Dedifferentiated amniotic fluid mesenchymal stem cell (primary cell): ENCODE measurements at regions not wholly inside any gene's neighbourhood (a gene's known extent, or its start where the extent isn't known, plus 50 kb on each side); places are given as distances from the start of the nearest gene placed in this dataset.

Source experiments
- DNase-seq: peaks from one replicate; pipeline ENCODE4 v3.0.0-alpha.2; 2016; ENCODE audit errors: extremely low spot score

- DNase-seq, result no peak
Measured at GRCh38 chr22:48042621-48043395, 1280.4 kb downstream of the TBC1D22A start.

DNA sequence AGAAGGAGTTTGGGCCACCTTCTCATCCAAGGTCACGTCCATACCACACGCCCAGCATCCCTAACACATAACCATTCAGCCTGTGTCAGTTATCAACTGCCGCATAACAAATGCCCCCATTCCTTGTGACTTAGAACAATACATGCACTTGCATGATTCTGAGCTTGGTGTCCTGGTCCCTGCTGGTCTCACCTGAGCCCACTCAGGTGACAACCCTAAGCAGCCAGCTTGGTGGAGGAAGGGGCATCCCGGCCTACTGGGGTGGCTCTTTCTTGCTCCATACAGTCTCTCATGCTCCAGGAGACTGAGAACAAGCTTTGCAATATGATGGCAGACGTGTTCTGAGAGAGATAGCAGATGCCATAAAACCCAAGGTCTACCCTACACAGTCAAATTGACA is 1276.9 kb downstream of the TBC1D22A start:
- no peak for DNase-seq

- DNase-seq, result no peak
Measured at GRCh38 chr22:48037618-48038017, 1275.2 kb downstream of the TBC1D22A start.

DNA sequence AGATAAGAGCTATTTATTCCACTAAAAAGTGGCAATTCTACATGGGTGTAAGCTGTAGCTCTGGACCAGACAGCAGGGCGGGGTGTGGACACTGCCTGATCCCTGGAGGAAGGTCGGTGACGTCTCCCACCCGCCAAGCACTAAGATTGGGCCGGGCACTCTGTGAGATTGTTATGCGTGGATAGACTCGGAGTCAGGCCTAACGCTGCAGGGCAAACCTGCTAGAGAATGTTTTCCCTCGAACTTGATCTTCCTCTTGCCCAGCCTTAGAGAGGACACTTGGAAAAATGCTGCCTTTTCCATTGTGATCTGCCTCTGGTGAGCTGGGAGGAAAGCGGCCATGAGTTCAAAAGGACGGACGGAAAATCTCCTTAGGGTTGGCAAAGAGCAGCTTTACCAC is 1273.4 kb downstream of the TBC1D22A start:
- DNase-seq, result no peak

DNA sequence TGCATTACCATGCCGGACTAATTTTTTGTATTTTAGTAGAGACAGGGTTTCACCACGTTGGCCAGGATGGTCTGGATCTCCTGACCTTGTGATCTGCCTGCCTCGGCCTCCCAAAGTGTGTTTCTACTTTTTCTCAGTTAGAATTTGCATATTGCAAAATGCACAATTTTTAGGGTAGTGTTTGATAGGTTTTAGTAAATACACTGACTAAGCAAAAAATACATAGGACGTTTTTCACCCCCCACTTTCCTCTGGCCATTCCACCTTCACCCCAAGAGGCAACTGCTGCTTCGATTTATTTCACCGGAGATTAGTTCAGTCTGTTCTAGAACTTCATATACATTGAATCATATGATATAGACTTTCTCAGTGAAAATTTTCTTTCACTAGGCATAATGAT is 1269.1 kb downstream of the TBC1D22A start:
- no peak for DNase-seq

- no peak for DNase-seq
Measured at GRCh38 chr22:48025096-48025495, 1262.6 kb downstream of the TBC1D22A start.

GRCh38 chr22:48021991-48022401 is 1259.5 kb downstream of the TBC1D22A start:
- DNase-seq, result no peak

- DNase-seq, result no peak
Measured at GRCh38 chr22:48018346-48018745, 1255.9 kb downstream of the TBC1D22A start.

GRCh38 chr22:48015701-48016100 is 1253.3 kb downstream of the TBC1D22A start:
- DNase-seq, result no peak

GRCh38 chr22:48004936-48005335 is 1242.5 kb downstream of the TBC1D22A start:
- DNase-seq, result no peak

DNA sequence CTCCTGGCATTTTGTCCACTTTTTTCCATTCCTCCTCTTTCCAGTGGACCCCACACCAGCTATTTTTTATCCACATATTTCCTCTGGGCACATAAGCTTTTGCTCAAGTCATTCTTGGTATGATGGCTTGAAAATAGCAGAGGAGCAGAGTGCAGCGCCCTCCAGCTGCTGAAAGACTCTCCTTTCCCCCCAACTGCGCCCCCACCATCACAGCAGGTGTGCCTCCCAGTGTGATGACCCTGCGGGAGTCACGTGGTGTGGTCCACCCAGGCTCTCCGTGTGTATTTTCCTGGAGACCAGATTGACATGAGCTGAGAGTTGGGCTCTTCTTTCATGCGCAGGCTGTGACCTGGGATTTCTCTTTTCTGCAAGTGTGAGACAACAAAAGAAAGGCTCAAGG is 1241.6 kb downstream of the TBC1D22A start:
- DNase-seq, result no peak

GRCh38 chr22:48001101-48001500 is 1238.7 kb downstream of the TBC1D22A start:
- DNase-seq, result no peak

DNA sequence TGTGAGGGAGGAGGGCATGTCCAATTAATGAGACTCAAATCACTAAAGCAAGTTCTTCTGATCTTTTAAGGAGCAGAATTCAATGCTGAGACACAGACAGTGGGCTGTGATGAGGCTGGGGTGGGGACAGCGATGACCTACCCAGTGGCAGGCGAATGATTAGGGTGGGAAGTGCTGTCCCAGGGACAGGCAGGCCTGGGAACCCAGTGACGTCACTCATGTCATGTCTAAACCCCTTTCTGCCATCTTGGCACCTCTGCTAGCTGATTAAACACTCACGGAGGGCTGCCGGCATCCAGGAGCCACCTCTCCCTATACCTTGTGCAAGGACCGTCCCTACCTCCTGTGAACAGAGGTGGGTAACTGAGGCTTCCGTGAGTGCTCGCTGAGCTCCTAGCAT is 1235.2 kb downstream of the TBC1D22A start:
- no peak for DNase-seq

DNA sequence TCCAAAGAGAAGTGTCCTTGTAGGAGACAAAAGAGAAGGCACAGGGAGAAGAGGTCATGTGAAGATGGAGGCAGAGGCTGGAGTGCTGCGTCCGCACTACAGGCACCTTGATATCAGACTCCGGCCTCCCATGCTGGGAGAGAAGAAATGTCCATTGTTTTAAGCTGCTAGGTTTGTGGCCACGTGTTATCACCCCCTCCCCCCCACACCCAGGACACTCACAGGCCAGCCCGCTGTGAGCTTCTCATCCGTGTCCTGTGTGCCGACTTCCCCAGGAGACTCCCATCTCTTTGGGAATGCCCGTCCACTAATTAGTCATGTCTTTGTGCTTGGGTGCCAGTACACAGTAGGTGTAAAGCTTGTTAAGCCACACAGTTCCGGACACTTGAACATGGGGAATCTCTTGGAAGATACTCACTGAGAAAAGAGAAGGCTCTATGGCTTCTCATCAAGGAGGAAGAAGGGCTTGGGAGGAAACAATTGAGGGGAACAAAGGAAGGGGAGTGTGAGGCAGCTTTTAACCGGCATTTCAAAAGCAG is 1234.7 kb downstream of the TBC1D22A start:
- DNase-seq, result no peak

- no peak for DNase-seq
Measured at GRCh38 chr22:47996446-47996857, 1234.0 kb downstream of the TBC1D22A start.

- DNase-seq, result no peak
Measured at GRCh38 chr22:47995718-47996117, 1233.3 kb downstream of the TBC1D22A start.

DNA sequence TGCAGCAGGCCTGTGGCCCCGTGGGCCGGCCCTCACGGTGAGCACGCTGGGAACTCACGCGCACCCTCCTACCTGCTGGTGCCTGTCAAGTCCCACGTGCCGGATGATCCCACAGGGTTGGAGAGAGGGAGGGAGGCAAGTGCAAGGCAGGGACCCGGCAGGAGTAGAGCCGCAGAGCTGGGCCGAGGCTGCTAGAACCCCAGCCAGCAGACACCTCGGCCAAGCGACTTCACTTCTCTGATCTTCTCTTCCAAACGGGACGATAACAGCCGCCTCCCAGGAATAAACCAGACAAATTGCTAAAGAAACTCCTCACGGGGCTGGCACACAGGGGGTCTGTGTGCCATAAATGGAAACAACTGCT is 1232.8 kb downstream of the TBC1D22A start:
- DNase-seq, result no peak

- no peak for DNase-seq
Measured at GRCh38 chr22:47994601-47995263, 1232.3 kb downstream of the TBC1D22A start.

- no peak for DNase-seq
Measured at GRCh38 chr22:47994045-47994444, 1231.6 kb downstream of the TBC1D22A start.

- no peak for DNase-seq
Measured at GRCh38 chr22:47990481-47990880, 1228.0 kb downstream of the TBC1D22A start.

- DNase-seq, result no peak
Measured at GRCh38 chr22:47987885-47988515, 1225.5 kb downstream of the TBC1D22A start.

GRCh38 chr22:47976219-47976618 is 1213.8 kb downstream of the TBC1D22A start:
- DNase-seq, result no peak

DNA sequence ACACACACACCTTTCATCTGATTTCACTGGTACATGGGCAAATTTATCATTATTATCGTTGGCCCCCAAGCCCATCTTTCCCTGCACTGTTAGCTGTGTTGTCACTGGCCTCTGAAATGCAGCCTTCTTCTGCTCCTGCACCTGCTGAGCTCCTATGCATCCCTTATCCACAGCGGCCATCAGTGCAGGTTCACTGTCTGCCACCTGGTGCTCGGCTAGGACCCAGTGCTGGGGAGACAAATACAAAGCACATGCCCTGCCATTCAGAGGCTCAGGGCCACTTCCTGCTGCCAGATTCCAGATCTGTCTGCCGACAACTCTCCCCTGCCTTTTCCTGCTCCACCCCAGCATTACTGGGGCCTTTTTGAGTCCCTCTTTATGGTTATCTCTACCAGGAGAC is 1205.4 kb downstream of the TBC1D22A start:
- DNase-seq, result no peak
